GM12872 (cell line): ENCODE measurements at regions not wholly inside any gene's neighbourhood (a gene's known extent, or its start where the extent isn't known, plus 50 kb on each side); places are given as distances from the start of the nearest gene placed in this dataset.

Experiments
- TF ChIP-seq, protein P1 (sequence below): IDR thresholded peaks from 3 replicates; pipeline ENCODE4 v1.5.1; 2011; ENCODE audit warnings: low read depth, mild to moderate bottlenecking, low read length, moderate library complexity; ENCODE audit not compliant: insufficient read depth

- TF ChIP-seq, protein P1, sequence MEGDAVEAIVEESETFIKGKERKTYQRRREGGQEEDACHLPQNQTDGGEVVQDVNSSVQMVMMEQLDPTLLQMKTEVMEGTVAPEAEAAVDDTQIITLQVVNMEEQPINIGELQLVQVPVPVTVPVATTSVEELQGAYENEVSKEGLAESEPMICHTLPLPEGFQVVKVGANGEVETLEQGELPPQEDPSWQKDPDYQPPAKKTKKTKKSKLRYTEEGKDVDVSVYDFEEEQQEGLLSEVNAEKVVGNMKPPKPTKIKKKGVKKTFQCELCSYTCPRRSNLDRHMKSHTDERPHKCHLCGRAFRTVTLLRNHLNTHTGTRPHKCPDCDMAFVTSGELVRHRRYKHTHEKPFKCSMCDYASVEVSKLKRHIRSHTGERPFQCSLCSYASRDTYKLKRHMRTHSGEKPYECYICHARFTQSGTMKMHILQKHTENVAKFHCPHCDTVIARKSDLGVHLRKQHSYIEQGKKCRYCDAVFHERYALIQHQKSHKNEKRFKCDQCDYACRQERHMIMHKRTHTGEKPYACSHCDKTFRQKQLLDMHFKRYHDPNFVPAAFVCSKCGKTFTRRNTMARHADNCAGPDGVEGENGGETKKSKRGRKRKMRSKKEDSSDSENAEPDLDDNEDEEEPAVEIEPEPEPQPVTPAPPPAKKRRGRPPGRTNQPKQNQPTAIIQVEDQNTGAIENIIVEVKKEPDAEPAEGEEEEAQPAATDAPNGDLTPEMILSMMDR: no peak
Measured at GRCh38 chr6:132122176-132122575, 171.0 kb upstream of the CCN2 start.

DNA sequence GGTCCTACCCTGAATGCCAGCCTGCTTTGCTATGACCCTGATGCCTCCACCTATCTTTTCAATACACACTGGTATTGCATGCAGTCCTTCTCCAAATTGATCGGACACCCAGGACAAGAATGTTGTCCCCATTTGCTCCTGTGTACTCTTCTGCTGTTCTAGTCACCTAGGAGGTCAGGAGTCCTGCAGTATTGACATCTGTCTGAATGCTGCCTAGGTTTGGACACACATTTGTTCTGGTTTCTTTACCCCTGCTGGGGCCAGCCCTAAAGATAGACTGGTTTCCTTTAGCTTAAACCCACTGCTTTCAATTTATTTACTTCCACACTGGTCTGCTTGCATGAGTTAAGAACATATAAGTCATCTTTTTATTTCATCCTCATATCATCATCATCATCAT, 167.0 kb upstream of the CCN2 start:
- TF ChIP-seq, protein P1: no peak

- TF ChIP-seq, protein P1: no peak
Measured at GRCh38 chr6:132115714-132116366, 164.7 kb upstream of the CCN2 start.

- TF ChIP-seq, protein P1: no peak
Measured at GRCh38 chr6:132114201-132114825, 163.1 kb upstream of the CCN2 start.

DNA sequence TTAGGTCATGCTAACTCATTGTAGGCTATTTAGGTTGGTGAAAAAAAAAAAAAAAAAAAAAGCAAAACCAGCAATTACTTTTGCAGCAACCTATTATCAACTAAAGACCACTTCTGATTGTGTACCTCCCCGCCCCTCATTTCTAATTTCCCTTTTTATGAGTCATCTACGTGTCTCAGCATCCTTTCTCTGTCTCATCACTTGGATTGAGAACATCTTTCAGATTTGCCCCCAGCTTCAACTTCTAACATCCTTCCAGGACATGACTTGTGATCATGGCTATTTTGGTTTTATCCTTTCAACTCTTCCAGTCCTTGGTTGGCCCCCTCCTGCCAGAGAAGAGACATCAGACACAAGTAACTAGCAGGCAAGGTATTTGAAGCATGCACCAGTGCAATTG, 156.7 kb upstream of the CCN2 start:
- TF ChIP-seq, protein P1: no peak

GRCh38 chr6:132101535-132101934, 150.4 kb upstream of the CCN2 start:
- TF ChIP-seq, protein P1: no peak

DNA sequence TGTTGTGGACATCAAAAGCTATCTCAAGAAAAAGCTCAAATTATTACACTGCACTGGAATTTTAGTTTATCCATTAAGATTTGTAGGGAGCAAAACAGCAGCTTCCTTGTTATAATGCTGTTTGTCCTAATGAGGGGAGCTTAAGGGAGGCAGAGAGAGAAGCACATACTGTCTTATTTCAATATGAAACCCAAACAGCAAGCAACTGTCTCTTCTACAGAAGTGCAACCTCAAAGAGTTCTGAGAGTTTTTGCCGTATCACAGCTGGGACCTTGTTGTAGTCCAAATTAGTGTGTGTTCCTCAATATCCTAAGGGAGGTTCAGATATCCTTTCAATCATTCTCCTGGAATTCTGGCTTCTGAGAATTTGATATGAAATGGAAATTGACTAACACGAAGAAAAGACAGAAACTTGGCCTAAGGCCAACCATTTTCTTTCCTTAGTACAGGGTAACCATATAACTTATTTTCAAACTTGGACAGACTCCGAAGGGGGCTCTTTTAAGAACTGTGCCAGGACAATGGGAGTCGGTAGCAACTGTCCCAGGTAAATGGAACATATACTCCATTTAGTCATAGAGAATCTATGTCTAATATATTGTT, 149.3 kb upstream of the CCN2 start:
- TF ChIP-seq, protein P1: no peak
